CD4-positive, alpha-beta T cell treated with Interleukin-4 for 4 hours (primary cell): ENCODE measurements at regions not wholly inside any gene's neighbourhood (a gene's known extent, or its start where the extent isn't known, plus 50 kb on each side); places are given as distances from the start of the nearest gene placed in this dataset.
"Not testable (repeated sequence)": the region's sequence is repeated elsewhere in the genome, so short reads cannot be mapped to it uniquely, and the experiment has no call there.

Experiments
- DNase-seq: peaks from one replicate; pipeline ENCODE4 v3.0.0-alpha.2; 2020

DNA sequence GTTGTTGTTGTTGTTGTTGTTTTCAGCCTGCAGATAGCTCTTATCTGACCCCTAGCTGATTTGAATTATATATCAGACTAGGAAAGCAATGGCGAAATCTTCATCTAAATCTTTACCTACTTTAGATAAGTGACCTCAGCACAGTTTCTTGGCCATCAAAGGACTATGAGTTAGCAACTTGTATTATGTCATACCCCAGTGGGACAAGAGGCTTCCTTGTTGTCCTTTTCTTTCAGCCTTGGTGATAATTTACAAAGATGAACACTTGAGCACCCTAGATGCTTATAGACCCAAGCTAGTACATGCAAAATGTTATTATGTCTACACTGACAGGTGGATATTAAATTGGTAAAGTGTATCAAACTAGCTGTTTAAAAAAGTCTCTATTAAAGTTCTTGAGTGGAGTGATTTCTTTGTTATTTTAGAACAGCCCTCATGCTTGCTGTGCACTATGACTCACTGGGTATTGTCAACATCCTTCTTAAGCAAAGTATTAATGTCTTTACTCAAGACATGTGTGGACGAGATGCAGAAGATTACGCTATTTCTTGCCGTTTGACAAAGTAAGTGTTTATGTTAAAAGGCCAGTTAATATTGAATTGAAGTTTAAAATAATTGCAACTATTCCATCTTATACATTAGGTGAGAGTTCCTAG, 56.6 kb upstream of the ZNF519 start:
- DNase-seq = not testable (repeated sequence)
